ENCODE measurements at regions not wholly inside any gene's neighbourhood (a gene's known extent, or its start where the extent isn't known, plus 50 kb on each side); places are given as distances from the start of the nearest gene placed in this dataset.

DNA sequence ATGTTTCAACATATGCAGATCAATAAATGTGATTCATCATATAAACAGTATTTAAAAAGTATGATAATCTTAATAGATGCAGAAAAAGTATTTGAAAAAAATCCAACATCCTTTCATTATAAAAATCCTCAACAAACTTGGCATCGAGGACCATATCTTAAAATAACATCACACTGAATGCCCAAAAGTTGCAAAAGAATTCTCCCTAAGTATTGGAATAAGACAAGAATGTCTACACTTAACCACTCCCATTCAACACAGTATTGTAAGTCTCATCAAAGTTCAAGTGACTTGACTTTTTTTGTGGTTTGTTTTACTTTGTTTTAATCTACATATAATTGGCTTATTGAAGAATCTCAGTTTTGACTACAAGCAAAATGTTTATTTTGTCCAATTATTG lies 779.0 kb upstream of the SLIT2 start:
- TF ChIP-seq CSDC2 (CRISPR knock-in tag; IDR thresholded peaks at IDR 0.05) (no peak), PATZ1 (CRISPR knock-in tag; IDR thresholded peaks at IDR 0.05; ENCODE audit: borderline replicate concordance) (no peak), RARB (CRISPR knock-in tag; IDR thresholded peaks at IDR 0.05) (no peak), ISL1 (CRISPR knock-in tag; IDR thresholded peaks at IDR 0.05) (no peak), CSRNP3 (CRISPR knock-in tag; IDR thresholded peaks at IDR 0.05) (no peak), ZNF565 (CRISPR knock-in tag; conservative IDR thresholded peaks at IDR 0.05; ENCODE audit: low read depth) (no peak), ARNTL (CRISPR knock-in tag; IDR thresholded peaks at IDR 0.05; ENCODE audit: borderline replicate concordance, low read depth) (no peak), TOX (CRISPR knock-in tag; IDR thresholded peaks at IDR 0.05; ENCODE audit: borderline replicate concordance) (no peak)

All from SK-N-SH treated with all-trans-retinoic acid at 6 μM for 48 hours (cell line).